ENCODE measurements at regions not wholly inside any gene's neighbourhood (a gene's known extent, or its start where the extent isn't known, plus 50 kb on each side); places are given as distances from the start of the nearest gene placed in this dataset.

GRCh38 chr6:4367643-4368042 is 232.3 kb upstream of the ECI2 start:
- no peak for TF ChIP-seq CTCF (IDR thresholded peaks at IDR 0.05)
- no peaks in the 10 kb centered on the region for H3K36me3 ChIP-seq
- H3K9me3 ChIP-seq, result no peaks in the 10 kb centered on the region
- no peak overlapping the region for H3K27ac ChIP-seq
- ATAC-seq (no peak), DNase-seq (no peak)
- intact Hi-C loops (cut with DNase I), result no loop called here
- no peaks in the 10 kb centered on the region for H3K27me3 ChIP-seq
- H3K4me1 ChIP-seq, result peaks cover 5 to 46% (median 30%) of the 10 kb centered on the region in 9 donors
- 83 to 85% methylated on average over 1 of the region's 1 CpG for WGBS, 2 donors
- no peak overlapping the region for H3K4me3 ChIP-seq

- Histone ChIP-seq H3K4me3 (no peak overlapping the region), H3K36me3 (no peaks in the 10 kb centered on the region), H3K9me3 (no peaks in the 10 kb centered on the region), H3K27me3 (no peaks in the 10 kb centered on the region), H3K4me1 (peaks cover 5 to 37% (median 25%) of the 10 kb centered on the region in 9 donors), H3K27ac (no peak overlapping the region)
- intact Hi-C loops (cut with DNase I), result no loop called here
- 75 to 79% methylated on average over 11 of the region's 11 CpGs for WGBS, 2 donors
- no peak for TF ChIP-seq CTCF (IDR thresholded peaks at IDR 0.05)
- DNase-seq (no peak), ATAC-seq (no peak)
Observed at GRCh38 chr6:4366635-4367395, 231.4 kb upstream of the ECI2 start.

- DNase-seq (no peak), ATAC-seq (no peak)
- Histone ChIP-seq H3K27ac (no peak overlapping the region), H3K4me1 (peaks cover 0 to 26% (median 16%) of the 10 kb centered on the region in 9 donors), H3K36me3 (no peaks in the 10 kb centered on the region), H3K9me3 (no peaks in the 10 kb centered on the region), H3K27me3 (no peaks in the 10 kb centered on the region), H3K4me3 (no peak overlapping the region)
- no peak for TF ChIP-seq CTCF (IDR thresholded peaks at IDR 0.05)
- intact Hi-C loops (cut with DNase I), result no loop called here
- 71 to 79% methylated on average over 3 of the region's 3 CpGs for WGBS, 2 donors
Observed at GRCh38 chr6:4365686-4366085, 230.3 kb upstream of the ECI2 start.

- H3K4me1 ChIP-seq, result peaks cover 0 to 16% (median 8%) of the 10 kb centered on the region in 9 donors
- no peak overlapping the region for H3K4me3 ChIP-seq
- H3K36me3 ChIP-seq, result no peaks in the 10 kb centered on the region
- no peaks in the 10 kb centered on the region for H3K9me3 ChIP-seq
- DNase-seq (no peak), ATAC-seq (no peak)
- no peaks in the 10 kb centered on the region for H3K27me3 ChIP-seq
- H3K27ac ChIP-seq, result no peak overlapping the region
- TF ChIP-seq CTCF (IDR thresholded peaks at IDR 0.05), result no peak
- intact Hi-C loops (cut with DNase I), result no loop called here
Observed at GRCh38 chr6:4364711-4365110, 229.3 kb upstream of the ECI2 start.

Measured in heart right ventricle (tissue), 16 donors.